Smooth muscle cell of the brain vasculature (primary cell): ENCODE measurements at regions not wholly inside any gene's neighbourhood (a gene's known extent, or its start where the extent isn't known, plus 50 kb on each side); places are given as distances from the start of the nearest gene placed in this dataset.

Source experiments
- DNase-seq: peaks from one replicate; pipeline ENCODE4 v3.0.0-alpha.2; 2012; ENCODE audit warnings: low read depth, low spot score

DNA sequence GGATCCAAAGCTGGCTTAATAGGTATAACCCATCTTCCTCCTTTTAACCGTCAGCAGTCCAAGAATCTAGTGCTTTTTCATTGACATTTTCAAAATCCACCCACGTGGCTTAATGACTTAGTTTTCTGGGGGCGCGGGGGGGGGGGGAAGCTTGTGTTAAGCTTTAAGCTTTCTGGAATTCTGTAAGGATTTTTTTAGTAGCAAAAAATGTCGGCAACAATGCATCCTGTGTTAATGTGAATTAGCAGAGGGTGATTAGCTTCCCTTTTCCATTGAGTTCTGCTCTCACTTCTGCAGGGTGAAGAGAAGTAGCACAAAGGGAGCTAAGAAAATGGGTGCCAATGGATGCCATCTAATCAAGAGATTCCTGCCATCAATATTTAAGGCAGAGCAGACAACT lies 348.2 kb downstream of the SAMD5 start:
- DNase-seq, result no peak

DNA sequence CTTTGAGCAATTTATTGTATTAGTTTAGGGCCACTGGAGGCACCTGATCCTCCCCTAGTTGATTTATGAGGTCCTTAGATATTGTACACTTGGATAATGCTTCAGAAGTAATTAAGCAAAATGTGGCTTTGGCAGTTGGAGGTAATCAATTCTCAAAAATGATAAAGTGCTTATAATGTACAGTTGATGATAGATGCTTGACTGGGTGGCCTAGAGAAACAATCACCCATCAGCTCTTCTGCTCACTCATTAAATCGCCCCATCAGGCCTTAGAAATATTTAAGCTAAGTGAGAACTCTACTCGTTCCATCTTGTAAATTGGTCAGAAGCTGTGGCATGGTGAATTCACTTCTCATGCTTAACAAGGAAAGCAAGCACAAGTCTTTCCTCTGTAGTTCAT lies 349.9 kb downstream of the SAMD5 start:
- no peak for DNase-seq

DNA sequence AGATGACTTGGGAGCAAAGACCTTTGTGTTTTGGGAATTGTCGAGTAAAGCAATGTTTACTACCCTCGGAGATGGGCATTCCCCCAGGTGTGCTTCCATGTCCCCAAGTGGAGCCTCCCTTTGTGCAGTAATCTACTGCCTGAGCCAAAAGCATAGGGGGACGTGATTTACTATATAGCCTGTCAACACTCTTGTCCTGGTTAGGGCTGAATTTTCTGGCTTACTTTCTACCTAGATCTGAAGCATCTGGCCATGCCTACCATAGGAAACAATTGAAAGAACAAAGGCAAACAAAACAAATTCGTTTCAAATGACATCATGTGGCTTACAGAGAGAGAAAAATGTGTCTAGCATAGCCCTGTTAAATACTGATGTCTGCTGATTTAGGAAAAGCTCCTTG lies 350.6 kb downstream of the SAMD5 start:
- no peak for DNase-seq

DNA sequence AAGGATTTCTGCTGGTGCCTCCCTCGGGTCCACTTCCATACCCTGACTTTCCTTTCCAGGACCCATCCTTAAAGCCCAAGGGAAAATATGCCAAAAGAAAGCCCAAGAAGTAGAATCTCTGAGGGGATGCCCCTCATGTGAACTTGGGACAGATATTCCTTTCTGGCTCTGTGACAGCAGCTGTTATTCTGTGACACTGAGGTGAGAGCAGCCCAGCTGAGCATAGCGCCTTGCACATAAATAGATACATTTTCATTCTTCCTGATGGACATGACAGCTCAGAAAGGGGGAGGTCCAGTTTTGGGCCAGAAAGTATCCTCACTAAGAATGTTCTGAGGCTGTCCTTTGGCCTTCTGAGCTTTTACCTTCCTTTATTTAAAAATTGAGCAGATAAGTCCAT lies 353.2 kb downstream of the SAMD5 start:
- DNase-seq, result no peak

DNA sequence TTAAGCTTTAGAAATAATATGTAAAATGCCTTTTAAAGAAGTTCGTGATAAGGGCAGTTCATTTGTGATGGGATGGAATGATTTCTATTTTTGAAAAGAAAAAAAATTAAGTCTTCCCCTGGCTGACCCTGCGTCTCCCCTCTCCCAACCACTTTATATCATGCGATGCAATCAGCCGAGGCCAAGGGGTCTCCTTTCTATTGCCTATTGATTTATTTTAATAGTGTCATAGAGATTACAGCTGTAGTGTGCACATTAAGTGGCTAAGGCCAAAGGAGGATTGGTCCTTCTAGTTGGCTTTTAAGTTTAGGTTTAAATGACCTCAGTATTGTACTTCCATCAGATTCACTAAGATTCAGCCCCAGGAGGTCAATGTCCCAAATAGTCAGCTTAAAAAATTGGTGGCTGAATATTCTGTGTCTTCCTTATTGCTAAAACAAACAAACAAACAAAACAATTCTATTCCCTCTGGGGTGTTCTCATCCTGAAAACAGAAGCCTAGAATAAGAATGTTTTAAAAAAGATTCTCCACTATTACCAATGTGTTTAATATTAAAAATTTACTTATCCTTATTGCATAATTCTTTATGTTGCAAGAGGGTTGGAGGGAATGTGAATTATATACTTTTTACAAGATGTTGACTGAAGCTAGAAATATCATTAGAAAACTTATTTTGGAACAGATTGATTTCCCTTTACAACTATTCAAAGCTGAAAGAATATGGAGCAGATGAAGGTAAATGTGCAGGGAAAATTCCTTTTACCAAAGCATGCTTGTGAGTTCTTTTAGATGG lies 359.1 kb downstream of the SAMD5 start:
- DNase-seq, result no peak

DNA sequence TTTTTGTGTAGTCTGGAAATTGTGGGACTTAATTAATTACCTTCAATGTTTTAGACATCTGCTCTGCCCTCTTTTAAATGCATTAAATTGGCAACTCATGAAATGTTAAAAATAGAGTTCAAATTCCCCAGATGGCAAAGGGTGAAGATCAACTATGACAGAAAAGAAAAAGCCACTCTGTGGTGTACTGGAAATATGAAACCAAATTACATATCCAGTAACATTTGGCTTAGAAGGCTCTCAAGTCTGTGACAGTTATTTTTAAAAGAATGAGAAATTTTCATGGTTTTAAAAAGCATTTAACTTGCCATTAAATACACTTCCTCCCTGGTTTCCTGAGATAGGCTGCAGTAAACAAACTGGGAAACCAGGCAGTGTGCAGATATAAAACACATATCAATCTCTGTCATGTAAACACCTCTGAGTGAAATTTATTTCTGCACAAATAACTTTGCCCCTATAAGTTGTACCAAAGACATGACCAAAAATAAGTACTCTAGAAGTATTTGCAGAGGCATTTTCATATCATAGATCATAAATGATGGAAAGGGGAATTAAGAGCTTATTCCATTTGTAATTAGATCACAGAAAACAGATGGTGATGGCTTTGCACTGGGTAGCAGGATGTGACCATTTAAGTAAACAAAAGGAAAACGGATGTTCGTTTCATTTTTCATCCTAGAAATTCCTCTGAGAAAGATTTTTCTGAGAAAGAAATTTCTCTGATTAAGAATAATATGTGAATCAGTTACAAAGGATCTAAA lies 360.1 kb downstream of the SAMD5 start:
- DNase-seq, result no peak

DNA sequence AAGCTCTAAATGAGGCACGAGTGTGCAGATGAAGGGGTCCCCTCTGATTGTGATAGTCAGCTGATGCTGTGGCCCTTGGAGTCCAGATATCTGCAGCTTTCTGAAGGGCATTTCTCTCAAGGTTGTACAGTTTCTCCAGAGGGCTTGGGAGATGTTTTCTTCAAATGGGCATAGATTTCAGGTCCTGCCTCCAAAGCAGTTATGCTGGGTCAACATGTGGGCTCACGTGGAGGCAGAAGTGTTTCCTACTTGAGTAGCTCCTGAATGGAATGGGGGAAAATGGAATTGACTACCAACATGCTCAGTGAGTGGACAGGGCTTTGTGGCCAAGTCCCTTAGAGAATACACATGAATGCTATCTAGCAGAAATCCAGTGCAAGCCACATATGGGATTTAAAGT lies 360.7 kb downstream of the SAMD5 start:
- no peak for DNase-seq

DNA sequence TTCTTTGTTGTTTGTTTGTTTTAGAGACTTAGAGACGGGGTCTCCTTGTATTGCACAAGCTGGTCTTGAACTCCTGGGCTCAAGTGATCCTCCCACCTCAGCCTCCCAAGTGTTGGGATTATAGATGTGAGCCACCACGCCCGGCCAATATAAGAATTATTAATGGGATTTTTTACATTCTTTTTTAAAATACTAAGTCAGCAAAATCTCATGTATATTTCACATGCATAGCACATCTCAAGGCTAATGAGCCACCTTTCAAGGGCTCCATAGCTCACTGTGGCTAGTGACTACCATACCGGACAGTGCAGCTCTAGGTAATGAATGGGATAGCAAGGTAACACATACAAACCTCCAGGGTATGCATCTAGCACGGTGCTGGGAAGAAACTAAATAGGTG lies 361.4 kb downstream of the SAMD5 start:
- DNase-seq, result no peak

DNA sequence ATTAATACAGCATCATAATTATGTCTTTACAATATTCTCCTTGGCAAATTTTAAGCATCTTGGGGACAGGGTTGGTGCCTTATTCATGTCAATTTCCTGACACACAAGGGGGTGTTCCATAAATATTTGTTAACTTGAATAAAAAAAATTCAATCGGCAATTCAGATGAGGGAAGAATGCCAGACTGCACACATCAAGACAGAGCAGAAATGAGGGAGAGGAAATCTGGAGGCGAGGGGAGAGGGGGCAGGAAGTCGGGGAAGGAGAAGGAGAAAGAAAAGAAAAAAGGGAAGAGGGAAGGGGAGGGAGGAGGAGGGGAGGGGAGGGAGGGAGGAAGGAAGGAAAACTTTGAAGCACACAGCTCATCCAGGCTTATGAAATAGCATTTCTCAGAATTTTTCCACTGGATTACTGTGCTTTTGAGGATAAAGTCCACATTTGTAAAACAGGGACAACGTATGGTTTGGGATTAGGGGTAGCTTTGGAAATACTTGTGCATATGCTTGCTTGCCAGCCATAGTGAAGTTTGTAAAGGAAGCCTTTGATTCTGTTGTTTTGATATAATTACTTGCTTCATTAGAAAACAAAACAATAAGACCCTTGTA lies 362.1 kb downstream of the SAMD5 start:
- no peak for DNase-seq

DNA sequence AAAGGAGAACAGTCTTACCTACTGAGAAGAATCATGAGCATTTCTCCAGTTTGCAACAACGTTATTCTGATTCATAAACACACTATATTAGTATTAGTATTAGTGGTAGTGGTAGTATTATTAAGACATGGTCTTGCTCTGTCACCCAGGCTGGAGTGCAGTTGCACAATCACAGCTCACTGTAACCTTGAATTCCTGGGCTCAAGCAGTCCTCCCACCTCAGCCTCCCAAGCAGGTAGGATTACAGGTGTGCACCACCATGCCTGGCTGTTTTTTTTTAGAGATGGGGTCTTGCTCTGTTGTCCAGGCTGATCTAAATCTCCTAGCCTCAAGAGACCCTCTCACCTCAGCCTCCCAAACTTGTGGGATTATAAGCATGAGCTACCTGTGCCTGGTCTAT lies 363.5 kb downstream of the SAMD5 start:
- DNase-seq, result no peak

DNA sequence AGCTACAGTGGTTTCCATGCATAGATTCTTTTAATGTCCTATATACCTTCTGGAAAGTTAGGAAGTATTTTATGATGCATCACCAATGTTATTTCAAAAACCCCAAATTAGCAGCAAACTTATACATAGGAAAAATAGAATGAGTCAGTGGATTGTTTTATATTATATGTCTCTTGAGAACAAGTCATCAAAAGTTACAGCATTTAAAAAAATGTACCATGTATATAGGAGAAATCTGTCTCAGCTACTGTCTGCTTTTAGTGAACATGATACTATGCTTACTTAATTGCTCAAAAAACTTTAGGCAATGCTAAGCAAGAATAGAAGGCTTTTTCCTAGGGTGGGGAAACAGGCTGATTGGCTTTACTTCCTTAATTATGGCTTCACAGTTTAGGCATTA lies 365.3 kb downstream of the SAMD5 start:
- no peak for DNase-seq

DNA sequence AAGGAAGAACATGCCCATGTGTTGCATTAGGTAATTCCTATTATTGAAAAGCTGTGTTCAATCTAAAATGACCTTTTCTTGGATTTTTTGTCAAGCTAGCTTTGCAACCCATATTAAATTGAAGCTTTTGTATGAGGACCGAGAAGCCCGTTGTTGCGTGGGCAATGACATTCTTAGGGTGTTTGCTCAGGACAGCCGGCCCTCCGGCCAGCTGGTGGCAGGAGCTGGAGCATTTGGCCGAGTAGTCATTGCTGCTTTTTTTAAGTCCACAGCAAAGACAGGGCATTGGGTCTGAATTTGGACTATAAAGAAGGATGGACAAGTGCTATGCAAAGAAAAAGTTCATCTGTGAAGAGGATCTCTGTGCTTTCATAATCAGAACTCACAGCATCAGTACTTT lies 365.8 kb downstream of the SAMD5 start:
- DNase-seq, result no peak

DNA sequence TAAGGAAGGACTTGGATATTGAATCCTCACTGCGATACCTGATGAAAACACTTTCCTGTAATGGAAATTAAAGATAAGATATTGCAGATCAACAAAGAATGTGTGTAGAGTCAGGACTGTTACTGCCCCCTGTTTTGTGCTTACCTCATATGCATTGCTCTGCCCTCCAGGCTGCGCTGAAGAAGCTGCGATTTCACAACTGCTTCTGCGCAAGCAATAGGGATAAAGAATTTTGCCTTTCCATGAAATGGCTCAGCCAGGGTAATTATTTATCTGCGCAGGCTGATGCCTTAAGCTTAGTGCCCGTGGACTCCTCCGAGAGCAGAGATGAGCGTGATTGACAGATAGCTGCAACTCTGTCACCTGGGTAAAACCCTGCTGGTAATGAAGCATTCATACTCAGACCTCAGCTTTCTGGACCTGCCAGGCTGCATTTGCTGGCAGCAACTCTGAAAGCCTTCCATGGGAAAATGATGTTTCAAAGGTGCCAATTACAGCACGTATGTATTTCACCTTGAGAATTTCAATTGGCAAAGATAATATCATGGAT lies 370.6 kb downstream of the SAMD5 start:
- DNase-seq, result no peak

DNA sequence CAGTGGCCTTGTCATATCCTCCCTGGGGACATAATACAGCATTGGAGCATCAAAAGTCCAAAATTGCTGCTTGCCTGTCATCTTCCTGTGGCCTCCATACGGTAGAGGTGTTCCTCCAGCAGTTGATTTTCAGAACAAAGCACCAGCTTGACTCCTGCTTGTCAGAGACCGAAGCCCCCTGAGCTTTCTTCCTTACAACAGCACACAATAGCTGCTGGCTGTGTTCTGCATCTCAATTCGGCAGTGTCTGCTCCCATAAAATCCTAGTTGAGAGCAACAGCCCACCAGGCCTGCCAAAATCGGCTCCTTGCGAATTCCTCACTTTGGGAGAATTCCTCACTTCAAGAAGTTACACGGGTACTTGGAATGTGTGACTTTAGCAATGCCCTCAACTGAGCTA lies 372.9 kb downstream of the SAMD5 start:
- no peak for DNase-seq

DNA sequence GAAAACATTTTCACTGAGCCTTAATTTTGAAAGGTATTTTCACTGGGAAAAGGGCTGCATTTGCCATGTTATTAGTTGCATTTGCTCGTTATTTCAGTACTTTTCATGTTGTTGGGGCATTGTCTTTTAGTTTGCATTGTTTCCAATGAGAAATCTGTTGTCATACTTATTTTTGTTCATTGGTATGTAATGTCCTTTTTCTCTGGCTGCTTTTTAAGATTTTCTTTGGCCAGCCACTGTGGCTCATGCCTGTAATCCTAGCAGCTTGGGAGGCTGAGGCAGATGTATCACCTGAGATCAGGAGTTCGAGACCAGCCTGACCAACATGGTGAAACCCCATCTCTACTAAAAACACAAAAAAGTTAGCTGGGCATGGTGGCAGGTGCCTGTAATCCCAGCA lies 379.9 kb downstream of the SAMD5 start:
- no peak for DNase-seq

DNA sequence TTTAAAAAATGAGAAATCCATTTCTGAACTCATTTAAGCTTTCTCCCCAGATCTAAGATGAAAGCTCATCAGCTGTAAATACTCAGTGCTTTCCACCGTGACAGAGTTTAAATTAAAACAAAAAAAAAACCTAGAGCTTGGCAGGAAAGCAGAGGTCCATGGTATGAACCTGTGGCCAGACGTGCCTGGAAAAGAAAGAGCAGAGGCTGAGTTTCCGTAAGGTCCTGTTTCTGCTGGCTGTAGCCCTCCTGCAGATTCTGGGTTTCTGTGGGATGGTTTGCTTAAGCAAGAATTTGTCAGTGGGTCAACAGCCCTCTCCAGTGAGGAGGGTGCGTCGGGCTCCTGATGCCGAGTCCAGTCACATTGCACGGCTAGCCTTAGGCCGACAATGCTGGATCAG lies 383.2 kb downstream of the SAMD5 start:
- no peak for DNase-seq

DNA sequence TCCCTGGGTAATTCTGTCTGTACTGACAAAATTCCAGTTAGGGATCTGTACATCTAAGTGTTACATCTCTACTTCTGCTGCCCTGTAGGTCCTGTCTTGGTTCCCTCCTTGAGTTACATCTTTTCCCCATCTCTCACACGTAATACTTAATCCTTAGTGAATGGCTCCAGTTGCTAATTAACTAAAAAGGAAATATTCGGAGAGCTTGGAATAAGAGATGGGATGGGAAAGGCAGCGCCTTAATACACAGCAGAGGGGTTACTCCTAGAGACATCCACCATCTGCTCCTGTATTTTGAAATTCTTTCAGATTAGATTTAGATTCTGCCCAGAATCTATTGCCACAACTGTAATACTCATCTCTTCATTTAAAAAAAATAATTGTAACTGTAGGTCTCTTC lies 384.0 kb downstream of the SAMD5 start:
- DNase-seq, result no peak

DNA sequence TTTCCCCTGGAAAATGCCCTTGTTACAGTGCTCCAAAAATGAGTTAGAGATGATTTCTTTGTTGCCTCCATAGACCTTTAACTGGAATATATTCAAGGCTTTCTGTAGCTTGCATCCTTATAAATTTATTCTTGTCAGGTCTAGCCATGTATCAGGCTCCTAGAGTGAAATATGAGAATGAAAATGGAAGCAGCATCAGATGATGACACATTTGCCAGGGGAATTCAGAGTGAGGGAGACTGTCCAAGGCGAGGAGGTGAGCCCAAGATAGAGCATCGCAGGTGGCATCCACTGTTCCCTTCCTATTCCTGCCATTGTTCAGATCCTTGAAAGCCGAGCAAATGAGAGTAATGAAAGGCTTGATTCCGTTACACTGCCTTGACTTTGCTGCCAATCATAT lies 386.8 kb downstream of the SAMD5 start:
- DNase-seq, result no peak

DNA sequence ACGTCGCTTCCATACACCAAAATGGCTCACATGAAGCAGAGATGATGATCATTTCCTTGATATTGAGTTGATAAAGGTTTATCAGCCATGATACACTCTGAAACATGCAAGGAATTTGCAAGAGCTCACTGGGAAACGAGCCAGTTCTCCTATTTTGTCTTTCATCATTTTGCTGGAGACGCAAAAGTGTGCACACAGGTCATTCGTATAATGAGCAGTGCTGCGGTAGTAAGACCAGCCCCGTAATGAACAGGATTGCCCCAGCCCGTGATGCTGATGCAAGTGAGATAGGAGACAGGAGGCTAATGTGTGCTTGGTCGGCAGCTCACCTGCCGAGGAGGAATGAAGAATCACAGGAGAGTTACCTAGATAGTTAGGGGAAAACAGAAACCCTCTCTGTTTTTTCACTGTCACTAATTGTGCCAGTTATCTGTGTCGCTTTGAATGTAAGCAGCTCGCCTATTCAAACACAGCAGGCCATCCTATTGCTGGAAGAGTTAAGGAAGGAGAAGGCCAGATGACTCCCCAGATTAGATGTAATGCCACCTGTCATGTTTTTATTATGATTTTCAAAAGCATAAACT lies 391.8 kb downstream of the SAMD5 start:
- DNase-seq, result no peak

DNA sequence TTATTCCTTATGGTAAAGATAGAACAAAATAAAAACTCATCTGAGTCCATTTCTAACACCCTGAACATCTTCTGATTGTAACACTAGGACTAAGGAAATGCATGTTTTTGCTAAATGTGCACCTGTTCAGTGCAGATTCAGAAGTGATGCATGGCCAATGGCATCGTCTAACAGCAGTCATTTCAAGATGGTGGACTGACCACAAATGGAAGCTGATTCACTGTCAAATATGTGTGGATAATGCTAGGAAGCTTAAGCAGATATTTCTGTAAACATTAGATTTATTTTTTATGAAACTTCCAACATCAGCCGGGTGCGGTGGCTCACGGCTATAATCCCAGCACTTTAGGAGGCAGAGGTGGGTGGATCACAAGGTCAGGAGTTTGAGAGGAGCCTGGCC lies 394.8 kb downstream of the SAMD5 start:
- DNase-seq, result no peak

DNA sequence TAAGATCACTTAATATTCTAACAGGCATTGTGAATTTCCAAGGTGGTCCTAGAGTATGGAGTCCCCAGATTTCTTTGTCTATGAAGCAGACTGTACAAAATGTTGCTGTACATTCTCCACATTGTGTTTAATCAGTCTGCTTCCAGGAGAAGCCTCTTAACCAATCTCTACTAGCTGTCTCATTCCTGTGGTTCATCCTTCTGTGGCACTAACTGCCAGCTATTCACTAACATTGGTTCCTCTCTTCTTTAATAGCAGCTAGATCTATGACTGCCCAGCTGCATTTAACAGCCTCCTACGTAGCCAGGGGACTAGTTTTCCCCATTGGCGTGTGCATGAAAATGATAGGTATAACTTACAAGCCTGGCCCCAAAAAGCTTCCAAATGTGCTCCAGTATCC lies 395.4 kb downstream of the SAMD5 start:
- DNase-seq, result no peak

DNA sequence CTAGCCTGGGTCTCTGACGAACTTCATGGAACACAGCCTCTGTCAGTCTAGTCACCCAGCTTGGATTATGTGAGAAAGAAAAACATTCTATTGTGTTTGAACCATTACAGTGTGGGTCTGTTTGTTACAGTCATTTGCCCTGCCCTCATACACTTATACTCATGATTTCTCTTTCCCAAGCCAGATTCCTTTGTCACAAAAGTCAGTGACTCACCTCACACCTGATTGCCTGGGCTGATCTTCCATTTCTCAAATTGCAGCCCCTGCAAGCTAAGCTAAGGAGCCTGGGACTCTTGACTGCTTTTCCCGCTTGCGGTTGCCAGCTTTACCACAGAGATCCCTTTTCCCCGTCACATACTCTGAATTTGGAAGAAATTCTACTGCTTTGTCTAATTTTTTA lies 395.9 kb downstream of the SAMD5 start:
- no peak for DNase-seq
